Activated CD4-positive, alpha-beta T cell treated with anti-CD3 and anti-CD28 coated beads, Interleukin-2, amount 50 U/mL, for 1 hour (primary cell): ENCODE measurements at regions not wholly inside any gene's neighbourhood (a gene's known extent, or its start where the extent isn't known, plus 50 kb on each side); places are given as distances from the start of the nearest gene placed in this dataset.

Experiments used
- DNase-seq: peaks from one replicate; pipeline ENCODE4 v3.0.0-alpha.2; 2020

- DNase-seq, result no peak
Measured at GRCh38 chr4:177699365-177700213, 257.4 kb upstream of the AGA start.

GRCh38 chr4:177706916-177707315 is 264.7 kb upstream of the AGA start:
- no peak for DNase-seq

GRCh38 chr4:177713454-177713853 is 271.2 kb upstream of the AGA start:
- no peak for DNase-seq

- no peak for DNase-seq
Measured at GRCh38 chr4:177717407-177717806, 275.2 kb upstream of the AGA start.

- no peak for DNase-seq
Measured at GRCh38 chr4:177718514-177718913, 276.3 kb upstream of the AGA start.

- no peak for DNase-seq
Measured at GRCh38 chr4:177726111-177726510, 283.9 kb upstream of the AGA start.

GRCh38 chr4:177728361-177729152 is 286.3 kb upstream of the AGA start:
- no peak for DNase-seq

- no peak for DNase-seq
Measured at GRCh38 chr4:177729681-177730080, 287.4 kb upstream of the AGA start.

GRCh38 chr4:177737387-177737940 is 295.2 kb upstream of the AGA start:
- DNase-seq, result no peak

- no peak for DNase-seq
Measured at GRCh38 chr4:177740563-177740962, 298.3 kb upstream of the AGA start.

- no peak for DNase-seq
Measured at GRCh38 chr4:177759729-177760128, 317.5 kb upstream of the AGA start.

GRCh38 chr4:177761692-177762091 is 319.5 kb upstream of the AGA start:
- no peak for DNase-seq

- DNase-seq, result no peak
Measured at GRCh38 chr4:177769155-177769554, 326.9 kb upstream of the AGA start.

- DNase-seq, result no peak
Measured at GRCh38 chr4:177770776-177771175, 328.5 kb upstream of the AGA start.

- no peak for DNase-seq
Measured at GRCh38 chr4:177771645-177772044, 329.4 kb upstream of the AGA start.

- DNase-seq, result no peak
Measured at GRCh38 chr4:177778623-177779022, 336.4 kb upstream of the AGA start.

- DNase-seq, result no peak
Measured at GRCh38 chr4:177785000-177785399, 342.8 kb upstream of the AGA start.

GRCh38 chr4:177789610-177790009 is 347.4 kb upstream of the AGA start:
- DNase-seq, result no peak

GRCh38 chr4:177791188-177791587 is 349.0 kb upstream of the AGA start:
- DNase-seq, result no peak

GRCh38 chr4:177796841-177797240 is 354.6 kb upstream of the AGA start:
- no peak for DNase-seq

GRCh38 chr4:177798161-177798560 is 355.9 kb upstream of the AGA start:
- DNase-seq, result no peak

GRCh38 chr4:177802162-177802561 is 359.9 kb upstream of the AGA start:
- DNase-seq, result no peak

GRCh38 chr4:177802661-177803060 is 360.4 kb upstream of the AGA start:
- DNase-seq, result no peak

- no peak for DNase-seq
Measured at GRCh38 chr4:177803151-177803550, 360.9 kb upstream of the AGA start.
